Kidney epithelial cell (primary cell): ENCODE measurements at regions not wholly inside any gene's neighbourhood (a gene's known extent, or its start where the extent isn't known, plus 50 kb on each side); places are given as distances from the start of the nearest gene placed in this dataset.

Experiments
- DNase-seq: peaks from one replicate; pipeline ENCODE4 v3.0.0-alpha.2; 2010; ENCODE audit warnings: low read depth
- H3K27me3 ChIP-seq: 2 replicates; pipeline ENCODE4 v1.6.0; 2011; ENCODE audit warnings: low read length; ENCODE audit not compliant: control insufficient read depth, insufficient read depth
- H3K36me3 ChIP-seq: 2 replicates; pipeline ENCODE4 v1.5.1; 2011; ENCODE audit warnings: low read length; ENCODE audit not compliant: control insufficient read depth, insufficient read depth
- H3K4me3 ChIP-seq: 2 replicates; pipeline ENCODE4 v1.5.1; 2011; ENCODE audit warnings: low read depth, mild to moderate bottlenecking, control low read depth, low read length
- CTCF ChIP-seq: IDR thresholded peaks from 2 replicates; pipeline ENCODE4 v1.5.1; 2011; ENCODE audit warnings: mild to moderate bottlenecking, moderate library complexity, low read length, control low read depth, inconsistent platforms; ENCODE audit not compliant: insufficient read depth, poor library complexity, severe bottlenecking

- TF ChIP-seq CTCF: no peak
- no peak overlapping the region for H3K4me3 ChIP-seq
- DNase-seq: no peak
- no peaks in the 10 kb centered on the region for H3K36me3 ChIP-seq
- no peaks in the 10 kb centered on the region for H3K27me3 ChIP-seq
Measured at GRCh38 chr4:128347930-128348660, 60.5 kb upstream of the PGRMC2 start.

GRCh38 chr4:128347175-128347868 lies 59.7 kb upstream of the PGRMC2 start:
- TF ChIP-seq CTCF: no peak
- Histone ChIP-seq H3K36me3 (no peaks in the 10 kb centered on the region), H3K27me3 (no peaks in the 10 kb centered on the region), H3K4me3 (no peak overlapping the region)
- DNase-seq: no peak

- TF ChIP-seq CTCF: no peak
- DNase-seq: no peak
Measured at GRCh38 chr4:128346054-128346716, 58.6 kb upstream of the PGRMC2 start.

GRCh38 chr4:128345650-128346049 lies 58.0 kb upstream of the PGRMC2 start:
- no peak for DNase-seq
- no peak overlapping the region for H3K4me3 ChIP-seq
- no peak for TF ChIP-seq CTCF
- no peaks in the 10 kb centered on the region for H3K27me3 ChIP-seq
- no peaks in the 10 kb centered on the region for H3K36me3 ChIP-seq

More at GRCh38 chr4:128346054-128346716, 58.6 kb upstream of the PGRMC2 start:
- H3K36me3 ChIP-seq: no peaks in the 10 kb centered on the region
- H3K27me3 ChIP-seq: no peaks in the 10 kb centered on the region
- H3K4me3 ChIP-seq: no peak overlapping the region

GRCh38 chr4:128342762-128343161 lies 55.1 kb upstream of the PGRMC2 start:
- H3K36me3 ChIP-seq: no peaks in the 10 kb centered on the region
- no peak overlapping the region for H3K4me3 ChIP-seq
- no peaks in the 10 kb centered on the region for H3K27me3 ChIP-seq
- TF ChIP-seq CTCF: no peak
- DNase-seq: no peak
